ENCODE measurements at regions not wholly inside any gene's neighbourhood (a gene's known extent, or its start where the extent isn't known, plus 50 kb on each side); places are given as distances from the start of the nearest gene placed in this dataset.
A peak's percentile ranks its signal among the peaks of the same experiment; 100 is the strongest.

GRCh38 chr13:105144020-105144419 is 1391.4 kb downstream of the EFNB2 start:
- TF ChIP-seq CTCF (IDR thresholded peaks at IDR 0.05; ENCODE audit: borderline replicate concordance, extremely low read depth, low read length, poor library complexity, severe bottlenecking), result peak; percentile 33
- TF ChIP-seq EZH2 (IDR thresholded peaks at IDR 0.05; ENCODE audit: borderline replicate concordance, low read depth, low read length, severe bottlenecking), result no peak
